Activated CD8-positive, alpha-beta T cell treated with anti-CD3 and anti-CD28 coated beads for 36 hours (primary cell): ENCODE measurements at regions not wholly inside any gene's neighbourhood (a gene's known extent, or its start where the extent isn't known, plus 50 kb on each side); places are given as distances from the start of the nearest gene placed in this dataset.

ENCODE experiments used
- ATAC-seq: fragments of 200-7000 bp; cut with Tn5 transposase; one replicate; pipeline ENCODE4 v1.10.0; 2021; ENCODE audit warnings: mild to moderate bottlenecking, moderate library complexity
- CTCF ChIA-PET: fragments of 350-600 bp; sonication (Branson Sonifier 250); formaldehyde crosslinking; loops from one replicate; lab custom pipeline; 2021; ENCODE audit warnings: antibody characterized with exemption; lab: Charles Lee
- POLR2A ChIA-PET: fragments of 350-600 bp; sonication (Branson Sonifier 250); formaldehyde crosslinking; loops from one replicate; lab custom pipeline; 2021; ENCODE audit warnings: antibody characterized with exemption; lab: Charles Lee
- DNase-seq: peaks from one replicate; pipeline ENCODE4 v3.0.0-alpha.2; 2020
- H3K27ac Mint-ChIP-seq: one replicate; pipeline ENCODE4 v1.8.0; 2021; ENCODE audit warnings: mild to moderate bottlenecking, mixed read lengths
- H3K27me3 Mint-ChIP-seq: one replicate; pipeline ENCODE4 v1.8.0; 2021; ENCODE audit warnings: mixed read lengths
- H3K36me3 Mint-ChIP-seq: one replicate; pipeline ENCODE4 v1.8.0; 2021; ENCODE audit warnings: low read depth, mixed read lengths
- H3K4me1 Mint-ChIP-seq: one replicate; pipeline ENCODE4 v1.8.0; 2021; ENCODE audit warnings: low read depth, mixed read lengths
- H3K4me3 Mint-ChIP-seq: one replicate; pipeline ENCODE4 v1.8.0; 2021; ENCODE audit warnings: mild to moderate bottlenecking, moderate library complexity, mixed read lengths
- H3K9me3 Mint-ChIP-seq: one replicate; pipeline ENCODE4 v1.8.0; 2021; ENCODE audit warnings: mixed read lengths
- CTCF ChIP-seq: fragments of 200-600 bp; IDR thresholded peaks from one replicate; pipeline ENCODE4 v1.8.0; 2022; ENCODE audit warnings: antibody characterized with exemption, mild to moderate bottlenecking
- intact Hi-C: fragments of 100-400 bp; cut with micrococcal nuclease; formaldehyde crosslinking; loops from one replicate; pipeline ENCODE4 v1.10.0; 2022

DNA sequence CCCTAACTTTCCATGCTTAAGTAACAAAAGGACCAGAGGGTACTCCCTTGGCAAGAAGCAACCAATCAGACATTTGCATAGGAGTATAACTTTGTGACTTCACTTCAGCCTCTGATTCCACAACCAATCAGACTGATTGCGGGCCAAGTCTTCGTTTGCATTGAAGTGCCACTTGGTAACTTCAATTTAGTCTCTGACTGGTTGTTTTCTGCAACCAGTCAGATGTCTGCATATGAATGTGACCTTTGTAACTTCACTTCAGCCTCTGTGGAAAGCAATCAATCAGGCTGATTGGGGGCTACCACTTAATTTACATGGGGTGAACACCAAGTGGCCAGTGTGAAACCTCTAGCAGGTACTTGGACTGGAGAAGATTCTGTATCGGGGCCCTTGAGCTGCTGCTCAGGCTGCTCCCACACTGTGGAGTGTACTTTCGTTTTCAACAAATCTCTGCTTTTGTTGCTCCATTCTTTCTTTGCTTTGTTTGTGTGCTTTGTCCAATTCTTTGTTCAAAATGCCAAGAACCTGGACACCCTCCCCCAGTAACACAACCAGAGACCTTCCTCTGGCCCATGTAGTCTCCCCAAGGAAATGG is 241.5 kb downstream of the ACKR3 start:
- DNase-seq (no peak), ATAC-seq (no peak)
- ChIA-PET CTCF (no interaction called here), POLR2A (no interaction called here)
- Mint-ChIP-seq H3K4me1 (no peaks in the 10 kb centered on the region), H3K36me3 (peaks cover 2% of the 10 kb centered on the region), H3K27ac (no peak overlapping the region), H3K4me3 (no peak overlapping the region), H3K27me3 (peaks cover 4% of the 10 kb centered on the region), H3K9me3 (peaks cover 14% of the 10 kb centered on the region)
- TF ChIP-seq CTCF, result no peak
- intact Hi-C loops, result no loop called here

DNA sequence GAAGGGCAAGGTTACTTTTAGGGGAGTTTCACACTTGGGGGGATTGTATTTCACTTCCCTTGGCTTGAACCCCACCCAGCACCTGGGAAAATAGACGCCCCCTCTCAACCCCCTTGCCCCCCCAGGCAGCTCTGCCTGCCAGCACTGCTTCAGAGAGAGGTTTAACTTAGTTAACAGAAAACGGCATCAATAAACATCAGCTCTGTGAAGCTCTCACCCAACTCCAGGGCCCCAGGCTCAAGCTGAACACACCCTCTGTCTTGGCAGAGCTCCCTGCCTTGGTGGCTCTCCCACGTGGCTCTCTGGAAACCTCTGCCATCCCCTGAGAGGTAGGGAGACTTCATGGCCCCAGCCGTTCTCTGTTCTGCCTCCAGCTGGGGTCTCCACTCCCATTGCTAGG is 244.1 kb downstream of the ACKR3 start:
- POLR2A ChIA-PET, result no interaction called here

DNA sequence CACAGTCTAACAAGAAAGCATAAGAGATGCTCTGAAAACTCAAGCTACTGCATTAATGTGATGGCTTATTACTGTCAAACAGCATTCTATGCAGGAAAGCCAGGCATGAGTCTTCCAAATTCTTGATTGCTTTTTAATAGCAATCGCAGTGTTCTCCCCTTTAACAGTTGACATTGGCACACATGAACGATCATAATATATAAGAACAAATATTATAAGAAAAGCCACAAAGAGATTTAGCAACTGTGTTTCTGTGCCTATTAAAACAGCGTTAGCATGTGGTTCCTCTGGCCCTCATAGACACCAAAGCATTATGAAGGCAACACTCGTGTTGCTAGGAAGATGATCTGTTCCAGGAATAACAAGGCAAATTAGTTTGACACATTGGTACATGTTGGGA is 245.0 kb downstream of the ACKR3 start:
- H3K4me1 Mint-ChIP-seq, result no peaks in the 10 kb centered on the region
- H3K27me3 Mint-ChIP-seq, result peaks cover 1% of the 10 kb centered on the region
- intact Hi-C loops, result no loop called here
- H3K36me3 Mint-ChIP-seq, result no peaks in the 10 kb centered on the region
- no peak overlapping the region for H3K27ac Mint-ChIP-seq
- POLR2A ChIA-PET, result no interaction called here
- H3K9me3 Mint-ChIP-seq, result peaks cover 5% of the 10 kb centered on the region
- no peak for ATAC-seq
- no peak for DNase-seq
- CTCF ChIA-PET, result no interaction called here
- TF ChIP-seq CTCF, result no peak
- H3K4me3 Mint-ChIP-seq, result no peak overlapping the region

More for the DNA sequence above, 244.1 kb downstream of the ACKR3 start:
- intact Hi-C loops, result no loop called here
- TF ChIP-seq CTCF, result no peak
- ATAC-seq, result no peak
- H3K4me3 Mint-ChIP-seq, result no peak overlapping the region
- H3K27me3 Mint-ChIP-seq, result no peaks in the 10 kb centered on the region
- CTCF ChIA-PET, result no interaction called here
- no peaks in the 10 kb centered on the region for H3K4me1 Mint-ChIP-seq
- H3K36me3 Mint-ChIP-seq, result no peaks in the 10 kb centered on the region
- H3K9me3 Mint-ChIP-seq, result peaks cover 7% of the 10 kb centered on the region
- DNase-seq, result no peak
- no peak overlapping the region for H3K27ac Mint-ChIP-seq

DNA sequence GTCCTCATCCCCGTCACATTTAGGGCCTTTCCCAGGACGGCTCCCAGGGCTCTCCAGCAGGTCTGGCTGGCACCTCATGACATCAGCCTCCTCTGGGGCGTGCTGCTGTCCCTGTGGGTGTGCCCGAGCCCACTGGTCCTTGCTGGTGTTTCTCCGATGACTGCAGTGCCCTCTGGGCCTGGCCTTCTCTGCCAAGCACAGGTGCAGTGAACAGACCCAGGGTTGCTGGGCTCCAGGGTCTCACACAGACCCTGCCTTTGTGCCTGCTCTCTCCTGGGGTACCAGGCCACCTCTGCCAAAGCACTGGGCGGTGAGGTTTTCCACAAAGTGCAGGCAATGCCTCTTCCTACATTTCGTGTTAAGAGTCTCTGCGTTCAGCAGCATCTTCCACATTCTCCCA is 246.1 kb downstream of the ACKR3 start:
- Mint-ChIP-seq H3K4me3 (no peak overlapping the region), H3K36me3 (no peaks in the 10 kb centered on the region), H3K4me1 (no peaks in the 10 kb centered on the region), H3K27me3 (peaks cover 1% of the 10 kb centered on the region), H3K27ac (no peak overlapping the region), H3K9me3 (no peaks in the 10 kb centered on the region)
- no peak for TF ChIP-seq CTCF
- ATAC-seq, result no peak
- intact Hi-C loops, result no loop called here
- ChIA-PET POLR2A (no interaction called here), CTCF (no interaction called here)
- DNase-seq, result no peak

GRCh38 chr2:236816197-236817170 is 246.9 kb downstream of the ACKR3 start:
- DNase-seq (no peak), ATAC-seq (no peak)
- POLR2A ChIA-PET, result no interaction called here
- Mint-ChIP-seq H3K4me1 (no peaks in the 10 kb centered on the region), H3K27me3 (peaks cover 1% of the 10 kb centered on the region), H3K4me3 (no peak overlapping the region), H3K36me3 (no peaks in the 10 kb centered on the region), H3K9me3 (no peaks in the 10 kb centered on the region), H3K27ac (no peak overlapping the region)
- intact Hi-C loops, result no loop called here
- TF ChIP-seq CTCF, result no peak
- CTCF ChIA-PET, result no interaction called here
